ENCODE measurements at regions not wholly inside any gene's neighbourhood (a gene's known extent, or its start where the extent isn't known, plus 50 kb on each side); places are given as distances from the start of the nearest gene placed in this dataset.

DNA sequence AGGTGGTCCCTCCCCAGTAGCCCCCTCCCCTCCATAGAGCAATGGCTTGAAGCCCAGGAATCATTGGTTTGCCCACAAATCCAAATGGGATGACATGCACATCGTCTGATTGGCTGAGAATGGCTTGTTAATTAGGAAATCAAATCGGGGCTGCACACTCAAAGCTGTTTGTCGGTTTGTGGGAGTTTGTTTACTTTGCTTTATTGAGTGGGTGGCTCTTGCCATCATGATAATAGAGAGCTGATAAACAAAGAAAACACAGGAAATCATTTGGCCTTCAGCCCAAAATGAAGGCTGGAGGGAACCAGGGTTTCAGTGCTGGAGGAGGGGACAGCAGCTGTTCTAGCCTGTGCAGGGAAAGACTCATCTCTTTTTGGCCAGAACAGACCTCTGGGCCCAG is 316.3 kb downstream of the CBLN1 start:
- TF ChIP-seq POLR2AphosphoS5 (IDR thresholded peaks at IDR 0.05; ENCODE audit: low read depth, low read length) (no peak), POLR2A (IDR thresholded peaks at IDR 0.05; ENCODE audit: low read depth, low read length) (no peak), TAF1 (IDR thresholded peaks at IDR 0.05; ENCODE audit: low read depth, low read length) (no peak)

Data from GM12891 (cell line).